OCI-LY7 (cell line): ENCODE measurements at regions not wholly inside any gene's neighbourhood (a gene's known extent, or its start where the extent isn't known, plus 50 kb on each side); places are given as distances from the start of the nearest gene placed in this dataset.

Experiments used
- BruUV-seq: library from RNA; stranded (reverse); fragments of 400-500 nt; replicated peaks from 2 replicates; lab custom pipeline; 2021; lab: Mats Ljungman, UMichigan
- CTCF ChIA-PET: fragments of 300-600 bp; sonication (Branson Sonifier 250); formaldehyde crosslinking; loops from one replicate; lab custom pipeline; 2022; ENCODE audit warnings: antibody characterized with exemption; ENCODE audit not compliant: unreplicated experiment; lab: Charles Lee
- POLR2A ChIA-PET: fragments of 300-600 bp; sonication (Branson Sonifier 250); formaldehyde crosslinking; loops from one replicate; lab custom pipeline; 2022; ENCODE audit warnings: antibody characterized with exemption; lab: Charles Lee
- DNase-seq: peaks from one replicate; pipeline ENCODE4 v3.0.0-alpha.2; 2015; ENCODE audit warnings: low spot score
- H2AFZ ChIP-seq: fragments of 200-600 bp; sonication (generic), shearing (Covaris generic); 2 replicates; pipeline ENCODE4 v1.6.1; 2014; ENCODE audit warnings: mild to moderate bottlenecking, antibody characterized with exemption, low read length, moderate library complexity
- H3K27ac ChIP-seq: fragments of 200-600 bp; sonication (generic); 2 replicates; pipeline ENCODE4 v1.5.1; 2014; ENCODE audit warnings: mixed run types, low read depth, mild to moderate bottlenecking, moderate library complexity, low read length, inconsistent platforms; ENCODE audit not compliant: poor library complexity, severe bottlenecking
- H3K36me3 ChIP-seq: fragments of 200-600 bp; sonication (generic); 2 replicates; pipeline ENCODE4 v1.6.1; 2014; ENCODE audit warnings: mild to moderate bottlenecking, antibody characterized with exemption, low read length, moderate library complexity, mixed read lengths; ENCODE audit not compliant: insufficient read depth
- H3K4me1 ChIP-seq: fragments of 200-600 bp; sonication (generic); 2 replicates; pipeline ENCODE4 v1.5.1; 2014; ENCODE audit warnings: mild to moderate bottlenecking, low read length; ENCODE audit not compliant: insufficient read depth, poor library complexity, severe bottlenecking
- H3K4me2 ChIP-seq: fragments of 200-600 bp; sonication (generic); 2 replicates; pipeline ENCODE4 v1.6.1; 2014; ENCODE audit warnings: mild to moderate bottlenecking, low read length
- H3K4me3 ChIP-seq: fragments of 200-600 bp; sonication (generic); 2 replicates; pipeline ENCODE4 v1.5.1; 2014; ENCODE audit warnings: mild to moderate bottlenecking, low read depth, low read length; ENCODE audit not compliant: poor library complexity, severe bottlenecking
- H3K79me2 ChIP-seq: fragments of 200-600 bp; sonication (generic); 2 replicates; pipeline ENCODE4 v1.6.1; 2016; ENCODE audit warnings: low read depth, mild to moderate bottlenecking, low read length, moderate library complexity, mixed read lengths; ENCODE audit not compliant: insufficient read depth
- H3K9me2 ChIP-seq: fragments of 200-600 bp; sonication (generic); 2 replicates; pipeline ENCODE4 v1.6.1; 2016; ENCODE audit warnings: mild to moderate bottlenecking, low read length, mixed read lengths; ENCODE audit not compliant: insufficient read depth
- H3K9me3 ChIP-seq: fragments of 200-600 bp; sonication (generic); 2 replicates; pipeline ENCODE4 v1.6.1; 2014; ENCODE audit warnings: mild to moderate bottlenecking, mixed run types, low read length, mixed read lengths
- H4K20me1 ChIP-seq: fragments of 200-600 bp; sonication (generic); 2 replicates; pipeline ENCODE4 v1.6.1; 2014; ENCODE audit warnings: mild to moderate bottlenecking, antibody characterized with exemption, low read length, moderate library complexity, mixed read lengths; ENCODE audit not compliant: insufficient read depth
- EZH2phosphoT487 ChIP-seq: fragments of 200-600 bp; sonication (generic); IDR thresholded peaks from 2 replicates; pipeline ENCODE4 v1.6.1; 2018; ENCODE audit warnings: low read depth, borderline replicate concordance, mild to moderate bottlenecking, mixed run types, antibody characterized with exemption, low read length, moderate library complexity, mixed read lengths
- intact Hi-C: fragments of 100-400 bp; cut with micrococcal nuclease; formaldehyde crosslinking; loops from one replicate; pipeline ENCODE4 v1.10.0; 2022; ENCODE audit not compliant: unreplicated experiment
- TF ChIP-seq, protein P1 (sequence below): fragments of 200-600 bp; sonication (generic); conservative IDR thresholded peaks from 2 replicates; pipeline ENCODE4 v1.5.1; 2014; ENCODE audit warnings: mild to moderate bottlenecking, antibody characterized with exemption, low read length, moderate library complexity, mixed read lengths

GRCh38 chr17:79406316-79406715, 204.5 kb downstream of the RBFOX3 start:
- no peak for TF ChIP-seq EZH2phosphoT487
- TF ChIP-seq, protein P1, sequence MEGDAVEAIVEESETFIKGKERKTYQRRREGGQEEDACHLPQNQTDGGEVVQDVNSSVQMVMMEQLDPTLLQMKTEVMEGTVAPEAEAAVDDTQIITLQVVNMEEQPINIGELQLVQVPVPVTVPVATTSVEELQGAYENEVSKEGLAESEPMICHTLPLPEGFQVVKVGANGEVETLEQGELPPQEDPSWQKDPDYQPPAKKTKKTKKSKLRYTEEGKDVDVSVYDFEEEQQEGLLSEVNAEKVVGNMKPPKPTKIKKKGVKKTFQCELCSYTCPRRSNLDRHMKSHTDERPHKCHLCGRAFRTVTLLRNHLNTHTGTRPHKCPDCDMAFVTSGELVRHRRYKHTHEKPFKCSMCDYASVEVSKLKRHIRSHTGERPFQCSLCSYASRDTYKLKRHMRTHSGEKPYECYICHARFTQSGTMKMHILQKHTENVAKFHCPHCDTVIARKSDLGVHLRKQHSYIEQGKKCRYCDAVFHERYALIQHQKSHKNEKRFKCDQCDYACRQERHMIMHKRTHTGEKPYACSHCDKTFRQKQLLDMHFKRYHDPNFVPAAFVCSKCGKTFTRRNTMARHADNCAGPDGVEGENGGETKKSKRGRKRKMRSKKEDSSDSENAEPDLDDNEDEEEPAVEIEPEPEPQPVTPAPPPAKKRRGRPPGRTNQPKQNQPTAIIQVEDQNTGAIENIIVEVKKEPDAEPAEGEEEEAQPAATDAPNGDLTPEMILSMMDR, result no peak
- no TSS peak for BruUV-seq
- Histone ChIP-seq H3K4me1 (no peaks in the 10 kb centered on the region), H3K79me2 (no peaks in the 10 kb centered on the region), H3K4me2 (no peak overlapping the region), H3K9me2 (no peaks in the 10 kb centered on the region), H3K27ac (no peak overlapping the region), H3K36me3 (no peaks in the 10 kb centered on the region), H2AFZ (no peak overlapping the region), H4K20me1 (no peaks in the 10 kb centered on the region), H3K9me3 (no peaks in the 10 kb centered on the region), H3K4me3 (no peak overlapping the region)
- intact Hi-C loops, result no loop called here
- ChIA-PET POLR2A (no interaction called here), CTCF (interaction anchor here (0.5 kb wide), 1 partner anchor 205 kb away, joined by 3 read pairs; no protein-coding TSS in a partner anchor)
- DNase-seq, result no peak

- no peak overlapping the region for H2AFZ ChIP-seq
- no peaks in the 10 kb centered on the region for H3K79me2 ChIP-seq
- H3K9me3 ChIP-seq, result no peaks in the 10 kb centered on the region
- POLR2A ChIA-PET, result no interaction called here
- CTCF ChIA-PET, result interaction anchor here (0.5 kb wide), 1 partner anchor 205 kb away, joined by 3 read pairs; no protein-coding TSS in a partner anchor
- intact Hi-C loops, result no loop called here
- H3K27ac ChIP-seq, result no peak overlapping the region
- no TSS peak for BruUV-seq
- no peaks in the 10 kb centered on the region for H3K36me3 ChIP-seq
- H3K9me2 ChIP-seq, result no peaks in the 10 kb centered on the region
- H4K20me1 ChIP-seq, result no peaks in the 10 kb centered on the region
- TF ChIP-seq EZH2phosphoT487, result no peak
- TF ChIP-seq, protein P1, result no peak
- H3K4me3 ChIP-seq, result no peak overlapping the region
- no peak for DNase-seq
- no peak overlapping the region for H3K4me2 ChIP-seq
- no peaks in the 10 kb centered on the region for H3K4me1 ChIP-seq
Measured at GRCh38 chr17:79405823-79406222, 205.0 kb downstream of the RBFOX3 start.

DNA sequence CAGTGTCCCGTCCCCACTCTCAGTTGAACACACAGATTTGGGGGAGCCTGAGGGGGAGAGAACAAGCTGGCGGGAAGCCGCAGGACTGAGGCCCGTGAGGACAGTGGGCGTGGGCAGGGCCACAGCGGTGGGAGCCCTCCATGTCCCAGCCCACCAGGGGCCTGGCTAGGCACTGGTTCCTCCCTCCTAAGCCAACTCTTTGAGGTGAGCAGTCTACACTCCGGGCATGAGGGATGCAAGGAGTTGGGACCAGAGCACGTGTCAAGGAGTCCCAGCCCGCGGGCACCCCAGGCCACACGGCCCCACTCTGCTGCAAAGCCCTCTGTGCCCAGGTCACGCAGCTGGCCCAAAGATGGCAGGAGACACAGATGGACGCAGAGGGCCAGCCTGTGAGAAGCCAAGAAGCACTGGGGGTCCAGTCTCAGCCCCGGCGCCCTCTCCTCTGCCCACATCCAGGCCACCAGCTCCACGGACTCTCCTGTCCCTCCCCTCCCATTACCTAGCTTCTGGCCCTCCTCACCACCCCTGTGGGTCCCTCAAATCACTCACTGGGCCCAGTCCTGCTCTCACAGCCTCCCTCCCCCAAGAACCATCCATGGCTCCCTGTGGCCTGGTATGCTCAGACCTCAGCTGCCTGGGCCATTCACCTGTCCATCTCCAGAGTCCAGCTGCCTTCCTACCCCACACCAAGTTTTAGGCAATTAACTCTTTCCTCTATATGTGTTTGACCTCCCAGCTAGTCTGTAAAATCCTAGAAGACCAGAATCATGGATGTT, 206.5 kb downstream of the RBFOX3 start:
- CTCF ChIA-PET, result no interaction called here

More for the DNA sequence above, 206.5 kb downstream of the RBFOX3 start:
- no peaks in the 10 kb centered on the region for H3K9me3 ChIP-seq
- POLR2A ChIA-PET, result no interaction called here
- no peak for DNase-seq
- H3K4me3 ChIP-seq, result no peak overlapping the region
- H3K79me2 ChIP-seq, result no peaks in the 10 kb centered on the region
- intact Hi-C loops, result loop anchor here (5.0 kb wide), 1 partner anchor 303 kb away; no protein-coding TSS in a partner anchor
- H3K9me2 ChIP-seq, result no peaks in the 10 kb centered on the region
- H3K36me3 ChIP-seq, result no peaks in the 10 kb centered on the region
- H3K4me1 ChIP-seq, result no peaks in the 10 kb centered on the region
- no peak overlapping the region for H2AFZ ChIP-seq
- TF ChIP-seq, protein P1, result no peak
- TF ChIP-seq EZH2phosphoT487, result no peak
- BruUV-seq, result no TSS peak
- H3K27ac ChIP-seq, result no peak overlapping the region
- no peak overlapping the region for H3K4me2 ChIP-seq
- H4K20me1 ChIP-seq, result no peaks in the 10 kb centered on the region
